Amniotic stem cell (primary cell): ENCODE measurements at regions not wholly inside any gene's neighbourhood (a gene's known extent, or its start where the extent isn't known, plus 50 kb on each side); places are given as distances from the start of the nearest gene placed in this dataset.

ENCODE experiments used
- DNase-seq: peaks from one replicate; lab custom pipeline; 2025; lab: John Stamatoyannopoulos, UW

- DNase-seq, result no peak
These were observed 204.2 kb upstream of the PROK2 start for GRCh38 chr3:71989165-71989564.

- DNase-seq, result no peak
These were observed 202.9 kb upstream of the PROK2 start for GRCh38 chr3:71987828-71988227.

- no peak for DNase-seq
These were observed 202.3 kb upstream of the PROK2 start for GRCh38 chr3:71987089-71987735.

DNA sequence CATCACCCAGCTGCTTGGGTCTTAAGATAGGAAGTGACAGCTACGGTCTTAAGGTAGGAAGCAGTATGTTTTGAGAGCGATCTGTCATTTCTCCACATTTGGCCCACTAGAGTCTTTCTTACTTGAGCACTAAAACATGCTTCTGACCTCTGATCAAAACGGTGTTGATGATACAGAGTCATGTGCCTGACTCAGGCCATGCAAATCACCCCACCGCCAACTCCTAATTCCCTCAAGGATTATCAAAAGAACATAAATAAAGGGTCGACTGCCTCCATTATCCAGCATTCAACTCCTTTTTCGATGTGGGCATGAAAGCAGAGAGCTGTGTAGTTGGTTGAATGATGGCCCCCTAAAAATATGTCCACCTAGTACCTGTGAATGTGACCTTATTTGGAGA is 201.7 kb upstream of the PROK2 start:
- DNase-seq, result no peak

GRCh38 chr3:71984843-71985613 is 200.1 kb upstream of the PROK2 start:
- no peak for DNase-seq

DNA sequence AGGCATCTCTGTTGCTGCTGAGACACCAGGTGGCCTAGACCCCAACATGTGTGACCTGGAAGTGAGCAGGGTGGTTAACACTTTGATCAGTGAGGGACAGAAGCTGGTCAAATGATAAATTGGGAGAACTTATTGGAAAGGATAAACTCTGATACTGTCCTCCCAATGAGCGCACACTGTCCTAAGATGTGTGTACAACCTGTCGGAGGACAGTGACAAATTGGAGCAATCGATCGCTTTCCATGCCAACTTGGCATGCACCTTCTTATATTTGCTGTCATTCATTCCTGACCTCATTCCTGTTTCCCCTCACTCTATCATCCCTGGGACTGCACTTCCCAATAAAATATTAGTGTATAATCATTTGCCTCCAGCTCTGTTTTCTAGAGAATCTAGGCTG is 198.7 kb upstream of the PROK2 start:
- DNase-seq, result no peak

GRCh38 chr3:71982506-71983258 is 197.7 kb upstream of the PROK2 start:
- peak; percentile 10 for DNase-seq

- no peak for DNase-seq
These were observed 194.2 kb upstream of the PROK2 start for GRCh38 chr3:71979175-71979574.

- no peak for DNase-seq
These were observed 193.3 kb upstream of the PROK2 start for GRCh38 chr3:71978150-71978721.

DNA sequence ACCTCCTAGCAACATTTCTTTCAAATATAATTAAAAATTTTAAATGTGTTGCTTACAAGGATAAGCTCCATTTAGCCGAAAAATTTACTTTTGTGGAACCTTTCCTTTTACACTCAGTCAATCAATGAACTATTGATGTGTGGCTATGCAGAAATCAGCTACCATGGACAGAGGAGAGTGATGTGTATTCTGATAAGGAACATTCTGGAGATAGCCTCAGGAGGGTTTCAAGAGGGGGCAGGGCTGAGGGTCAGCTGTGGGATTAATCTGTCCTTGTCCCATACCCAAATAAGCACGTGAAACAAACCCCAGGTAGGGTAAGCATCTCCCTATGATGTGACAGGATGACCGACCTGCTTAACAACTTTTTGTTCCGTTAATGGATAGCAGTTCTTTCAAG is 192.6 kb upstream of the PROK2 start:
- no peak for DNase-seq

DNA sequence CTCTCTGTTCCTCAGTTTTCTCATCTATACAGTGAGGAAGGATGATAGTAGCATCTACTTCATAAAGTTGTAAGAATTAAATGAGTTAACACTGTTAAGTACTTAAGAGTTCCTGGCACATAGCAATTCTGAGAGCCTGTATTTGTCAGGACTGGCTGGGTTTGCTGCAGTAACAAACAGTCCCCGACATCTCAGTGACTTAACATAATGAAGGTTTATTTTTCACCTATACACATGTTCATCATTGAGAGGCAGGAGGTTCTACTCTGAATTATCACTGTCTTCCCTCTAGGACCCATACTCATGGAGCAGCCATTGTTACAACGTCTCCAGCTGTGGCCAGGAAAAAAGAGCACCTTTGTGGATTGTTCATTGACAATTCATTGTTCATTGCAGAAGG is 190.6 kb upstream of the PROK2 start:
- DNase-seq, result no peak

DNA sequence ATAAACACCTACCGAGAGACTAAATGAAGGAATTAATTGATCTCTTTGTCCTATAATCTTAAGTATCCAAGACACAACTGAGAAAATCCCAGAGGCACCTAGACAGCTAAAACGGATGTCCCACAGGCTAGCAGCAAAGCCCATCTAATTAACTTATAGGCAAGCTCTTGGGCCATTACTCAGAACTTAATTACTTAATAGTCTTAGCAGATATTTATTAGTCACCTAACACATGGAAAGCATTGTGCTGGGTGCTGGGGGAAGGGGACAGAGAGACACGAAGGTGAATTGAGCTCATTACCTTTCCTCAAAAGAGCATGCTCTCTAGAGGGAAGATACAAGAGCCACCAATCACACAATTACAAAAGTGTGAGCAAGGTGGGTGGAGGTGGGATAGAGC is 189.8 kb upstream of the PROK2 start:
- no peak for DNase-seq

DNA sequence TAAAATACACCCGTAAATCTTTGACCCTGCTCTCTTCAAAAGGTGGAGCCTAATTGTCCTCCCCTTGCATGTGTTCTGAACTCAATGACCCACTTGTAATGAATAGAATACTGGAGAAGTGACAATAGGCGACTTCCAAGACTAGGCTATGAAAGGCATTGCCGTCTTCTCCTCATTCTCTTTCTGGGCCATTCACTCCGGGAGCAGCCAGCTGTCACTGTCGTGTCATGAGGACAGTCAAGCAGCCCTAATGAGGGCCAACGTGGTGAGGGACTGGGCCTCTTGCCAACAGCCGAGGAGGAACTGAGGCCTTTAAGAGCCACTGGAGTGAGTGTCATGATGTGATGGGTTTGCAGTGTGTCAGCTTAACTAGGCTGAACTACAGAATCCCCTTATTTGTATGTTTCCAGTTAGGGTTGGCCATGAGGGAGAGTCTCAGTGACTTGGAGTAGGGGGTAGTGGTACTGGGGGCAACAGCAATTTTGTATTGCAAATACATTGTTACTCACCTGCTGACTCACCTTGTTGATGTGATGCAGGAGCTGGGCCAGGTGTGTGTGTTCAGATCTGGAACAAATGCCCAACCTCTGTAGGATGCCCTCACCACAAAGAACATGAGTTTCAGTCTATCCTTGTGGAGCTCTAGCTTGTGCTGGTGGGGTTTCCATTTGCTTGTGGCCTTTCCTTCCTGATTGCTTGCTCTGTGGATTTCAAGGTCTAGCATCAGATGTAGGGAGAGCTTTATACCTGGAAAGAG is 188.5 kb upstream of the PROK2 start:
- DNase-seq, result no peak

DNA sequence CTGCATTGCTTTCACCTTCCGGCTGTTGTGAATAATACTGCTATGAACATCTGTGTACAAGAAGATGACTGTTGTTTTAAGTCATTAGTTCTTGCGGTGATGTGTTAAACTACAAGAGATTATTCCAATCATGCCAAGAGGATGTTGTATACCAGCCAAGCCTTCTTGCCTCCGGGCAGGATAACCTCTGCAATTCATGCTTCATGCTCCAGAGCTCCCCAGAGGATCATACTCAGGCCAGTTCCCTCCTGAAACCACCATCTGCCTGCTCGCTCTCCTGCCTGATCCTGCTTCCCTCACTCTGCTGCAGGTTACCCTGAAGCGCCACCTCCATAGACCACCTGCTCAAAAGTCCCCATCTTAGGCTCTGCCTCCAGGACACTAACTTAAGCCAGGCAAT is 187.1 kb upstream of the PROK2 start:
- peak; percentile 60 for DNase-seq

GRCh38 chr3:71968544-71968943 is 183.6 kb upstream of the PROK2 start:
- no peak for DNase-seq

- no peak for DNase-seq
These were observed 181.2 kb upstream of the PROK2 start for GRCh38 chr3:71966185-71966584.

DNA sequence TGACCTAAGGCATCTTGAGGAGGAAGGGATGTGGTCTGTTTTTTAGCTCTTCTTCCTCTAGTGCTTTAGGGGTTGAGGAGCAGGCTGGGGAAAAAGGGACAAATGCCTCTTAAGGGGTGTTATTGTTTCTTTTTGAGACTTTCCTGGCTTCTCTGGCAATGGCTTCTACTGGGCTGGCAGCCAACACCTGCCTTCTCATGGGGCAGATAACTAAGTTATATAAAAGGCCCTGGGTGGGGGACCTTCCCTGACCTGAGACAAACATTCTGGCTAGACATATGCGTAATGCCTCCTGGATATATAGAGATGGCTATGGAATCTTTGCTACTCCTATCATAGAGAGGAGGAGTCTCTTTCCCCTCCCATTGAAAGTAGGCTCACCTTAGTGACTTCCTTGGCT is 179.2 kb upstream of the PROK2 start:
- no peak for DNase-seq

DNA sequence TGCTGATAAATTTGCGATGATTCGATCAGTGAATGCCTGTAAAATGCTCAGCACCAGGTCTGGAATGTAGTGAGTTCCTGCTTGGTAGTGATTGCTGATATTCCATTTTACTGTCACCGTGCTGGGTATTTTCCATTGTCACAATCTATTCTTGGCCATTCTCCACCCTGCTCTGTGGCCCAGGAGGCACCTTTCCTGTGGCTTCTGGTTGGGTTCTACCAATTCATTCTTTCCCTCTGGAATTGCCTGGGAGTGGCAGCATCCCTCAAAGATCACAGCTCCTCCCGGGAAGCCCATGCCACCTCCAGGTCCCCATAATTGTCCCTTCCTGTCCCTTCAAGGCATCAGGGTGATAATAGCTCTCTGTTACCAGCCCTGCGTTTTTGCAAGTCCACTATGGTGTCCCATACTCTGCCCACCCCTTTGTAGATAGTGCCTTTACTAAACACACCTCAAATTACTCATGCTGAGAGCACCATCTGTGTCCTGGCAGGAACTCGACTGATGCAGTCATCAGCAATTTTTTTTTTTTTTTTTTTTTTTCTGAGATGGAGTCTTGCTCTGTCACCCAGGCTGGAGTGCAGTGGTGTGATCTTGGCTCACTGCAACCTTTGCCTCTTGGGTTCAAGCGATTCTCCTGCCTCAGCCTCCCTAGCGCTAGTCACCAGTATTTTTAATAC is 177.8 kb upstream of the PROK2 start:
- DNase-seq, result no peak

DNA sequence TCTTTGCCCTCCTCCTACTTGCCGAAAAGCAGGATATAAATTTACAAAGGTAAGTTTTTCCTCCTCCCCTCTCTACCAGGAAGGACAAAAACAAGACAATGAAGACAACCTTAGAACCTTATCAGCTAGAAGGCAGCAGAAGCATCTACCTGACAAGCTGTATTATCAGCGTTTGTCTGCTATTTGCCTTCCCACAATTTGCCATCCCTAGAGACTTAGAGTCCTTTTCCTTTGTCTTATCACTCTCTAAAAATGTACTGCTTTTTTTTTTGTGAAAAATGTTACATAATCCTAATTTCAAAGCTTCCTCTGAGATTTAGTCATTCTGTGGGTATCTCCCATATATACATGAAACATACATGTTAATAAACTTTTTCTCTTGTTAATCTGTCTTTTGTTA is 176.9 kb upstream of the PROK2 start:
- no peak for DNase-seq

DNA sequence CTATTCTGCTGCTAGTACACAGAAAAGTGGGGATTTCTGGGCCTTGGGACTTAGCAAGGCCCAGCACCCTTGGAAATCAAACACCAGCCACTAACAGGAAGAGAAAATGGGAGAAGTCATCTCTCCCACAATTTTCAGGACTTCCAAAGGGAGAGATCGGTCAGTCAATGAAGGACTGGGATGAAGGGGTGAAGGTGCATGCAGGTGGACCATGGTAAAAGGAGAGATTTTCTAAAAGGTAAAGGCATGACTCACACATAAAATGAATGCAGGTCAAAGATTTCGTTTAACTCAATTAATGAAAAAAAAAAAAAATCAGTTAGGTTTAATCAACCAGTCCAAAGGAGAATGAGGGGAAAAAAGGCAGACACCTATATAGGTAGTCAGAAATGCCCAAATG is 176.4 kb upstream of the PROK2 start:
- DNase-seq, result no peak

DNA sequence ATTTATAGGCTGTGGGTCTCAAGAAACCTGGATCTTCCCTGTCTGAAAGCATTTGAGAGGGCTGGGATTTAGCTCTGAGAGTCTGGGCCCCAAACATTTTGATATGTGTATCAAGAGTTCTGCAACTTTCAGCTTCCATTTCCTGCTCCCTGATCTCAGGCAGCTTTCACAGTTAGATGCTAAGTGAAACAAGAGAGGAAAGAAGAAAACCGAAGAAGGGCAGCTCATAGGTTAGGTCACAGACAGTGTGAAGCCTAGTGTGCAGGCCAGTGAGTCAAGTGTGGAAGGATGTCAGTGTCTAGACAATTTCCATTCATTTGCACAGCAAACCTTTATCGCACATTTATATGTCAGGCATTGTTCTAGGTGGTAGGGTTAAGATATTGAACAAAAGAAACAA is 173.6 kb upstream of the PROK2 start:
- no peak for DNase-seq

DNA sequence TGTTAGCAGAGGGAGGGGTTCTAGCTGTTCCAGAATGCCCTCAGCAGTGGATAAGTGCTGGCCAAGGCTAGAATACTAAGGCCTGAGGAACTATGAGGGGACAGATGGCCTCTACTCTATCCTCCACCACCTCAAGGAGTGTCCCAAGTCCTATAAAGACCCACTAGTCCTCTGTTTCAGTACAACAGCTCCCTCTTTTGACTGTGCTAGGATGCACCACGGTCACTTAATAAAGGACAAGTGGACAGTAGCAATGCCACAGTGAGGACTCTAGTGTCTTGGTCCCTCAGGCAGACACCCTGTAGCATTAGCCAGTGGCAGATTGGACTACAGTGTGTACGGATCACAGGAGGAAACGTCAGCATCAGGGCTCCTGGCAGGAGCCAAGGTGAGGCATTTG is 171.8 kb upstream of the PROK2 start:
- DNase-seq, result no peak
